Brain microvascular endothelial cell (primary cell): ENCODE measurements at regions not wholly inside any gene's neighbourhood (a gene's known extent, or its start where the extent isn't known, plus 50 kb on each side); places are given as distances from the start of the nearest gene placed in this dataset.

Experiments used
- DNase-seq: peaks from one replicate; pipeline ENCODE4 v3.0.0-alpha.2; 2020
- H3K27ac ChIP-seq: fragments of 250-450 bp; sonication (Bioruptor Pico); 2 replicates; pipeline ENCODE4 v1.5.1; 2020; ENCODE audit warnings: mild to moderate bottlenecking, moderate library complexity
- H3K27me3 ChIP-seq: fragments of 250-450 bp; sonication (Bioruptor Pico); replicated peaks from 2 replicates; pipeline ENCODE4 v1.5.1; 2020; ENCODE audit warnings: mild to moderate bottlenecking
- H3K36me3 ChIP-seq: fragments of 250-450 bp; sonication (Bioruptor Pico); replicated peaks from 2 replicates; pipeline ENCODE4 v1.5.1; 2020; ENCODE audit warnings: mild to moderate bottlenecking
- H3K4me3 ChIP-seq: 2 replicates; pipeline ENCODE4 v1.5.1; 2011; ENCODE audit warnings: low read depth, mild to moderate bottlenecking, control low read depth, low read length, moderate library complexity
- CTCF ChIP-seq: IDR thresholded peaks from 2 replicates; pipeline ENCODE4 v1.5.1; 2011; ENCODE audit warnings: low read depth, mild to moderate bottlenecking, moderate library complexity, low read length, control low read depth, inconsistent platforms; ENCODE audit errors: missing control alignments
- in situ Hi-C: cut with HindIII; loops from 2 replicates; pipeline ENCODE4 v1.10.0; 2017; ENCODE audit warnings: low sequenced_read_pairs, low pct_ligation_motif_present

GRCh38 chr4:162878096-162878495 lies 288.6 kb downstream of the NAF1 start:
- no peak overlapping the region for H3K4me3 ChIP-seq
- no peak for TF ChIP-seq CTCF
- no peak for DNase-seq
- no peak overlapping the region for H3K27ac ChIP-seq
- in situ Hi-C loops = no loop called here
- H3K27me3 ChIP-seq = no peaks in the 10 kb centered on the region
- no peaks in the 10 kb centered on the region for H3K36me3 ChIP-seq

GRCh38 chr4:162874748-162875147 lies 291.9 kb downstream of the NAF1 start:
- Histone ChIP-seq H3K27me3 (no peaks in the 10 kb centered on the region), H3K36me3 (no peaks in the 10 kb centered on the region), H3K4me3 (no peak overlapping the region), H3K27ac (no peak overlapping the region)
- no peak for DNase-seq
- in situ Hi-C loops = no loop called here
- no peak for TF ChIP-seq CTCF

- in situ Hi-C loops = no loop called here
- no peak for TF ChIP-seq CTCF
- no peaks in the 10 kb centered on the region for H3K27me3 ChIP-seq
- no peaks in the 10 kb centered on the region for H3K36me3 ChIP-seq
- no peak for DNase-seq
- H3K4me3 ChIP-seq = no peak overlapping the region
- H3K27ac ChIP-seq = no peak overlapping the region
Observed at GRCh38 chr4:162871990-162872389, 294.7 kb downstream of the NAF1 start.

- in situ Hi-C loops = no loop called here
- no peak for TF ChIP-seq CTCF
Observed at GRCh38 chr4:162869157-162869556, 297.5 kb downstream of the NAF1 start.

GRCh38 chr4:162866565-162866964 lies 300.1 kb downstream of the NAF1 start:
- DNase-seq = no peak
- Histone ChIP-seq H3K27me3 (no peaks in the 10 kb centered on the region), H3K4me3 (no peak overlapping the region), H3K36me3 (no peaks in the 10 kb centered on the region), H3K27ac (no peak overlapping the region)
- no peak for TF ChIP-seq CTCF
- in situ Hi-C loops = no loop called here

More at GRCh38 chr4:162869157-162869556, 297.5 kb downstream of the NAF1 start:
- Histone ChIP-seq H3K4me3 (no peak overlapping the region), H3K27ac (no peak overlapping the region), H3K27me3 (no peaks in the 10 kb centered on the region), H3K36me3 (no peaks in the 10 kb centered on the region)
- no peak for DNase-seq

- no peak for DNase-seq
- Histone ChIP-seq H3K27ac (no peak overlapping the region), H3K27me3 (no peaks in the 10 kb centered on the region), H3K36me3 (no peaks in the 10 kb centered on the region), H3K4me3 (no peak overlapping the region)
- no peak for TF ChIP-seq CTCF
- in situ Hi-C loops = no loop called here
Observed at GRCh38 chr4:162865102-162865501, 301.6 kb downstream of the NAF1 start.
